Hippocampal formation (tissue), 2 donors: ENCODE measurements at regions not wholly inside any gene's neighbourhood (a gene's known extent, or its start where the extent isn't known, plus 50 kb on each side); places are given as distances from the start of the nearest gene placed in this dataset.
"Not testable (repeated sequence)": the region's sequence is repeated elsewhere in the genome, so short reads cannot be mapped to it uniquely, and the experiment has no call there.

Experiments
- DNase-seq, 2 donors: peaks; one replicate each; lab custom pipeline; 2025; lab: John Stamatoyannopoulos, UW

DNA sequence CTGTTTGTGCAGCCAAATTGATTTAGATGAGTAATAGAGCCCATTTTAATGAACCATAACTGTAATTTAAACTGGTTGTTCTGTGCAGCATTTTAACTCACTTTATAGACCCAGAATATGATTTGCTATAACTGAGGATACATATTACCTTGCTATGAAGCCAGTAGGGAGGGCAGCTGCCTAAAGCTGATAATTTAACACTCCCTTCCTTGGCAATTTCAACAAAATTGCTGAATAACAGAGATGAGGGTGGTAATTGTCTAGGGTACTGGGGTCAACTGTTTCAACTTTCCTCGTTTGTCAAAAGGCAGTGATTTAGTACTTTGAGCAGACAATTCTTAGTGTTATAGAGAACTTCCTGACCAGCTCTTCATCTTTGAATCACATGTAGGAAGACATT lies 304.9 kb upstream of the POU1F1 start:
- no peak for DNase-seq

DNA sequence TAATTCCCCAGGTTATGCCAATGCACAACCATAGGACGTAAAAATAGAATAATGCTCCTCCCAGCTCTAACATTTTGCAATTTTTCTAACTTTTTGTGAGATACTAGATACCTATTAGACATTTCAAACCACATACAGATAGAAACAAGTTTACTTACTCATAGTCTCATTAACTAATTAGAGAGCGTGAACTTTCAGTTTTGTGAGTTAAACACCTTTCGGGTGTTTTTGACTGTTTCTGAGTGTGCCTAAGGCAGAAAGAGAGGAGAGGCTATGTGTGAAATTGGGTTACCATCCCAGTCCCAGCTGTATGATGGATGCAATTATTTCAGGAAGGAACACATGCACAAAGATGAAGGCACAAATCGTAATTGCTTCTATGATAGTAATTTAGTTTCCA lies 300.4 kb upstream of the POU1F1 start:
- no peak for DNase-seq

DNA sequence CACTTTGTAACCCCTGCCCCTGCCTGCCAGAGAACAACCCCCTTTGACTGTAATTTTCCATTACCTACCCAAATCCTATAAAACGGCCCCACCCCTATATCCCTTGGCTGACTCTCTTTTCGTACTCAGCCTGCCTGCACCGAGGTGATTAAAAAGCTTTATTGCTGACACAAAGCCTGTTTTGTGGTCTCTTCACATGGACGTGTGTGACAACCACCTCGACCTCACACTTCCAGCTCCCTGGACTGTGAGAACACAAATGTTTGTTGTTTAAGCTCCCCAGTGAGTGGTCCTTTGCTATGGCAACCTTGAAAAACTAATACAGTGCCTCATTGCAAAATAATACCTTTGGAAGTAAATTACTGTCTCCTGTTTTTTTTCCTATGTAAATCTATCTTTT lies 299.2 kb upstream of the POU1F1 start:
- DNase-seq, result no peak

DNA sequence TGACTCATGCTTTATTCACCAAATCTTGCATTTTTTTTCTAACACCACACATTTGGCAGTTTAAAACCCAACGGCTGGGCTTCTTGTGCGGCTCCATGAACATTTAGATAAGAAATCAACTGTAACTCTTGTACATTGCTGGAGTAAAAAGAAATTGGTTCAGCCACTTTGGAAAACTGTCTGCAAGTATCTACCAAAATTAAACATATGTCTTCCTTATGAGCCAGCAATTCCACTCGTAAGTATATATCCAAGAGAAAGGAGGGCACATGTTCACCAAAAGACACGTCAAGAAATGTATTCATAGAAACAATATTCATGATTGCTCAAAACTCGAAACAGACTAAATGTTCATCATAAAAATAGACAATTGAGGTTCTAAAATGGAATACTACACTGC lies 291.9 kb upstream of the POU1F1 start:
- no peak for DNase-seq

DNA sequence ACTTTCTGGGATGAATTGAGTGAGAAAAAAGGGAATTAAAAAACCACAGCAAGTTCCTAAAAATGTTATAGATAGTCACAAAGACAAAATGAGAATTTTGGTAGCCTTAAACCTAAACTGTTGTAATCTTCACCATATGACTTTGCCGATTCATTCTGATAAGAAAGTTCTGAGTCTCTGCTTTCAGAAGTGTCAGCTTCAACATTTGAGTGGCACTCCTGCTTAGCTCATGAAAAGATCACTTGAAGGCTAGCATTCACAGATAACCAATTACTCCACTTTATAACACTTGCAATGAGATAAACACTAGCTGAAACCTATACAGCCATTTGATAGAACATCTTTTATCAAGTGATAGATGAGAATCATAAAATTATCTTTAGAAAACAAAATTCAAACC lies 288.1 kb upstream of the POU1F1 start:
- DNase-seq, result no peak

DNA sequence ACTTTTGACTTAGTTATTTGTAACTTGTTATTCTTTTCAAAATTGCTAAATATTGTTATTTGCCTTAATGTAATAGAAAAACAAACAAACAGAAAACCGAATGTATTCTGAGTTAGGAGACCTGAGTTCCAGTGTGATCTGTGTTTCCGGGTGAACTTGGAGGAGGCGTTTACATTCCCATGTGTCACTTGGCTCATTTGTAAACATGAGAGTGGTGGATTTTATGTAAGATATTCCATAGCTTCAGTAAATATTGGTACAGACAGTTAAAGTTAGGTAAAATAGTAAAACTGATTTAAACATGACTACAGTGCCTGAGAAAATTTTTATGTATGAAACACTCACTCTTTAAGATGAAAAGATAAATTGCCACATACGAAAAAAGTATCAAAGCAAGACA lies 287.3 kb upstream of the POU1F1 start:
- no peak for DNase-seq

- DNase-seq, result no peak
Observed at GRCh38 chr3:87558492-87558891, 282.1 kb upstream of the POU1F1 start.

DNA sequence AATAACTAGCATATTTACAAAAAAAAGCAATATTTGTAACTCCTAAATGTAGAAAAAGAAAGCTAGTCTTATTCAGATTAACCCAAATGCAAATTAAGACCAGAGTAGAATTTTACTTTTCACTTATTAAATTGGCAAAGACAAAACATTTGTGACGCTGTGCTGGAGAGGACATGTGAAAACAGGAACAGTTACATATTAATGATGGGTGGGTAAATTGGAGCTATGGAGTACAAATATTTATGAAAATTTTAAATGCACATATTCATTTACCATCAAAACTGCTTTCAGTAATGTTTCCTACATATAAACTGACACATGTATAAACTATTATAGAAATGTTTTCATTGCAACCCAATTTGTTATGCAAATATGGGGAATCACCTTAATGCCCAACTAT lies 278.9 kb upstream of the POU1F1 start:
- no peak for DNase-seq

GRCh38 chr3:87553058-87553457 lies 276.7 kb upstream of the POU1F1 start:
- no peak for DNase-seq

- no peak for DNase-seq
Observed at GRCh38 chr3:87550892-87551291, 274.5 kb upstream of the POU1F1 start.

DNA sequence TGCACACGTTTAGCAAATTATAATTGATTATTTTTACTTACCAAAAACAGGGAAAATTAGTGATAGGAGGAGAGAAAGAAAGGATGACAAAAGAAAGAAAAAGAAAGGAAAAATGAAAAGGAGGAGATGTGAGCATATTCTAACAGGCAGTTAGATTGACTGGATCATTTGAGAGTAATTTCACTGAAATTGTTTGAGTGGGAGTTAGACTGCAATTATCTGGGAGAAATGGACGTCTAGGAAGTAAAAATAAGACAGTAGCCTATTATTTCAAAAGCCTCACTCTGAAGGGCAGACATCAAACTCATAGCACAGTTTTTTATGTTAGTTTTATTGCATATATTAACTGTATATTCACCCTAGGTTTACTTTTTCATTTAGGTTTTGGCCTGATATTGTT lies 272.8 kb upstream of the POU1F1 start:
- no peak for DNase-seq

DNA sequence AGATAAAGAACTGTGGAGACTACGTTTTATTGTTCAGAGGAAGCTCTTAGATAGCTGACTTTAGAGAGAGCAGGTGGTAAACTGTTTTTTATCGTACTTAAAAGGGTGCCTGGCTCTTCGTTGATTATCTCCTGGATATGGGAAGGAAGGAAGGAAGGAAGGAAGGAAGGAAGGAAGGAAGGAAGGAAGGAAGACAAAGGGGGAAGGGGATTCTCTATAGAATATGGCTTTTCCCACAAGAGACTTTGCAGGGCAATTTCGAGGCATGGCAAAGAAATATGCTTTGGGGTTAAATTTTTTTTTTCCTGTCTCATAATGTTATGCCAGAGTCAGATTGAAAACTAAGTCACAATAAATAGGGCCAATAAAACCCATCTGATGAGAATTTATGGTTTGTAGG lies 271.9 kb upstream of the POU1F1 start:
- DNase-seq, result no peak

GRCh38 chr3:87546216-87546615 lies 269.8 kb upstream of the POU1F1 start:
- DNase-seq, result no peak

GRCh38 chr3:87543408-87543807 lies 267.0 kb upstream of the POU1F1 start:
- not testable (repeated sequence) for DNase-seq

DNA sequence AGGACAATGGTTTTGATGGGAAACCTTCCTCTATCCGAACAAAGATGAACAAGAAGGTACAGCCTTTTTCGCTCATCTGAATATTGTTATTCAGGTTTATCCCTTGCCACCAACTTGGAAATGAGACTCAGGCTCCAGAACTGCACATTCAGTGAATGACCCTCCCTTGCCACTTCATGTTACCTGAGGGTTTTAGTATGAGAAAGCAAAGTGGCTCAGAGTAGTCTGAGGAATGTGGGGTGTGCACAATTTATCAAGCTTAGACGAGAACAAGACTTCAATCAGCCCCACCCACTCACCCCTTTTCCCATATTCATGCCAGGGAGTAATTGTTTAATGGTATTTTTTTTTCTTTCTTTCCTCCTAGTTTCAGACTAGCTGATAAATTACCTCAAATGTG lies 265.3 kb upstream of the POU1F1 start:
- no peak for DNase-seq

- not testable (repeated sequence) for DNase-seq
Observed at GRCh38 chr3:87538722-87539121, 262.3 kb upstream of the POU1F1 start.

DNA sequence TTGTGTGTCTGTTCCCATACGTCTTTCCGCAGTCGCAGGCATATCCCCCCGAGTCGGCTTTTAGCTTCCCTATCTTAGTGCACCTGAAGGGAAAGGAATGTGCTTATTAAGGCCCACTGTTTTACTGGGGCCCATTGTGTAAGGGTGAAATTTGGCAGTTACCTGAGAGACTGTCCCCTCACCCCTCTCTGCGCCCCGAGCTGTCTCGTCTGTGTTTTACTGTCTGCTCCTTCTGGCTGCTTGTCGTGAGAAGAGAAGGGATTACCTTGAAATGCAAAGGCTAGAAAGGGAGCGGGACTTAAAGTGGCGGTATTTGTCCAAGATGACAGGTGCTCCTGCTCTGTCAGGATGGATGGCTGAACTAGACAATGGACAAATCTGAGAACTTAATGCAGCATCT lies 233.0 kb upstream of the POU1F1 start:
- DNase-seq, result no peak

DNA sequence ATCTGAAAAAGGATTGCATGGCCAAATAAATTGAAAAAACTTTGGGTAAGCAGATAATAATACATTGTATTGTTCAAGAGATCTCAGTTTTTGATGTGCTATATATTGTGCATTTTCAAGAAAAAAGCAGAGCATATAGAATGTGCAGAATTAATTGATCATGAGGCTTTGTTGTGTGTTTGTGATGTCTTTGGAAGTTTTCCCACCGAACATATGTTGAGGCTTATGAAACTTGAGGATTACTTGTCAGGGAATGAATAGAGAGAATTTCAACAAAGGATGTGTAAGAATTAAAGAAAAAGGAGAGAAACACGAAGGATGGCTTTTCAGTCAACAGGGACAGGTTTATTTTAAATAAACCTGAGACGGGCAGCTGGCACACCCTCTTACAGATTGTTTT lies 232.5 kb upstream of the POU1F1 start:
- DNase-seq, result no peak

DNA sequence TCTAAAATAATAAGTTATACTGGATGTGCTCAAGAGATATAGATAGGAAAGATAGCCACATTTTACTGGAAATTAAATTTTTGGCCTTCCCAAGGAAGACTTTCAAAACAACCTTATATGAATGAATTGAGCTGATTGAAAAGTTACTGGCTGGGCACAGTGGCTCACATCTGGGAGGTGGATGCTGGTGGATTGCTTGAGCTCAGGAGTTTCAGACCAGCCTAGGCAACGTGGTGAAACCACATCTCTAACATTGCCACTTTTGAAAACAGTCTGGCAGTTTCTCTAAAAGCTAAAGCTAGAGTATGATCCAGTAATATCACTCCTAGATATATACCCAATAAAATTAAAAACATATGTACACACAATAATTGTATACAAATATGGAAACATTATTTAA lies 231.4 kb upstream of the POU1F1 start:
- DNase-seq, result no peak

GRCh38 chr3:87503900-87504498 lies 227.6 kb upstream of the POU1F1 start:
- peak in 1 of 2 donors; percentile 19 for DNase-seq

DNA sequence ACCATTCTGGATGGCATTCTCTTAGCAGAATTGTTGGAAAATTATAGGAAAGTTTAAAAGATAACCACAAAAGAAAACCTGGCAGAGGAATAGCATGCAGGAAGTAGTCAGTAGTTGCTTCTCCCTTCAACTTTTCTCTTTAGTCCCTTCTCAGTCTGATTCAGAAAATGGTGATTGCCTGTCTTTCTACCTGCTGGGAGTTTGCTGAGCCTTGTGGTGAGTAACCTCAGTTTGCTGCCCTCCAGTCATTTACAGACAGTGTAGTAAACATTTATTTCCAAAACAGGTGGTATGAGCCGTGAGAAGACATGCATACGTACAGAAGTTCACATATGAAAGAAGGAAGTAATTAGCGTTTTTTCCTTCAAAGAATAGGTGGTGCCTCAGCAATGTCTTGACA lies 224.7 kb upstream of the POU1F1 start:
- no peak for DNase-seq

- no peak for DNase-seq
Observed at GRCh38 chr3:87498358-87499080, 222.1 kb upstream of the POU1F1 start.

DNA sequence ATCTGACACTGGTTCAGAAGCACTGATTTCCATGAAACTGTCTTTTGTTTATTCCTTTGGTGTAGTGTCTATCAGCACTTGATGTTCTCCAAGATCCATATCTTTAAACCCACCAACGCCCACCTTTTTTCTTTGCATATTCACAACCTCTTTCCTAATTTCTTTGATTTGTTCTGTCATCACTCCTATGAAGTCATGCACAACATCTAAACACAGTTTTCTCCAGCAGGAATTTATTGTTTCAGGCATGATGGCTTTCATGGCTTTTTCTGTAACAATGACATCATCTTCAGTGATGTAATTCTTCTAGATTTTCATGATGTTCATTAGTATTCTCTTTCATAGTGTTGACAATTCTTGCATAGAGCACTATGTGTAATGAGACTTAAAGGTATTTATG lies 219.6 kb upstream of the POU1F1 start:
- DNase-seq, result no peak

GRCh38 chr3:87494264-87494663 lies 217.9 kb upstream of the POU1F1 start:
- DNase-seq, result no peak
